Breast epithelium (tissue), 3 donors: ENCODE measurements at regions not wholly inside any gene's neighbourhood (a gene's known extent, or its start where the extent isn't known, plus 50 kb on each side); places are given as distances from the start of the nearest gene placed in this dataset.

Source experiments
- CTCF ChIP-seq, 3 donors: fragments of 450-650 bp; IDR thresholded peaks; one replicate each; pipeline ENCODE4 v1.5.1; 2016 to 2017; ENCODE audit warnings: antibody characterized with exemption in 3 of 3, mild to moderate bottlenecking in 3 of 3, moderate library complexity in 3 of 3
- POLR2A ChIP-seq: fragments of 450-650 bp; IDR thresholded peaks from one replicate; pipeline ENCODE4 v1.6.1; 2016; ENCODE audit warnings: antibody characterized with exemption, mild to moderate bottlenecking, moderate library complexity
- POLR2AphosphoS5 ChIP-seq, 3 donors: sonication (generic); formaldehyde crosslinking; IDR thresholded peaks; one replicate each; pipeline ENCODE4 v1.6.1; 2017; ENCODE audit warnings: antibody characterized with exemption in 3 of 3

- TF ChIP-seq POLR2AphosphoS5 (IDR thresholded peaks at IDR 0.05) (no peak), CTCF (IDR thresholded peaks at IDR 0.05) (no peak), POLR2A (no peak)
Measured at GRCh38 chr11:32325187-32325586, 110.2 kb downstream of the WT1 start.
